ENCODE measurements at regions not wholly inside any gene's neighbourhood (a gene's known extent, or its start where the extent isn't known, plus 50 kb on each side); places are given as distances from the start of the nearest gene placed in this dataset.

DNA sequence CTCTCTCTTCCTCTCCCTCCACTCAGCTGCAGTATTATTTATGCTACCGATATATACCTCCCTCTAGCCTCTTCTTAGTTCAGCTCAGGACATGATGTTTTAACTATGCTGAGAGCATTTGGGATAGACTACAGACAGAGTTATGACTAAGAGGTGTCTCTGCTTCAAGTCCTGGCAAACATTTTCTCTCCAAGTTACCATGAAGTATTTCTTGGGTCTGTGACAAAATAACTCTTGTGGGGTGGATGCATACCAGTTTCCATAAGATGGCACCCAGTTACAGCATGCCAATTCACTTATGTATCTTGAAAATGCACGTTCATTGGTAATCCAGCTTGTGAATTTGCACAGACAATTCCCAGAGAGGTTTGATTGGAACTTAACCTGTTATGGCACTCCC is 737.6 kb downstream of the SLC4A3 start:
- TF ChIP-seq, protein P1, sequence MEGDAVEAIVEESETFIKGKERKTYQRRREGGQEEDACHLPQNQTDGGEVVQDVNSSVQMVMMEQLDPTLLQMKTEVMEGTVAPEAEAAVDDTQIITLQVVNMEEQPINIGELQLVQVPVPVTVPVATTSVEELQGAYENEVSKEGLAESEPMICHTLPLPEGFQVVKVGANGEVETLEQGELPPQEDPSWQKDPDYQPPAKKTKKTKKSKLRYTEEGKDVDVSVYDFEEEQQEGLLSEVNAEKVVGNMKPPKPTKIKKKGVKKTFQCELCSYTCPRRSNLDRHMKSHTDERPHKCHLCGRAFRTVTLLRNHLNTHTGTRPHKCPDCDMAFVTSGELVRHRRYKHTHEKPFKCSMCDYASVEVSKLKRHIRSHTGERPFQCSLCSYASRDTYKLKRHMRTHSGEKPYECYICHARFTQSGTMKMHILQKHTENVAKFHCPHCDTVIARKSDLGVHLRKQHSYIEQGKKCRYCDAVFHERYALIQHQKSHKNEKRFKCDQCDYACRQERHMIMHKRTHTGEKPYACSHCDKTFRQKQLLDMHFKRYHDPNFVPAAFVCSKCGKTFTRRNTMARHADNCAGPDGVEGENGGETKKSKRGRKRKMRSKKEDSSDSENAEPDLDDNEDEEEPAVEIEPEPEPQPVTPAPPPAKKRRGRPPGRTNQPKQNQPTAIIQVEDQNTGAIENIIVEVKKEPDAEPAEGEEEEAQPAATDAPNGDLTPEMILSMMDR (IDR thresholded peaks at IDR 0.05): no peak
- TF ChIP-seq ZFX (IDR thresholded peaks at IDR 0.05; ENCODE audit: borderline replicate concordance): no peak

Data from 22Rv1 (cell line).